Endodermal cell (in vitro differentiated cells): ENCODE measurements at regions not wholly inside any gene's neighbourhood (a gene's known extent, or its start where the extent isn't known, plus 50 kb on each side); places are given as distances from the start of the nearest gene placed in this dataset.

Experiments used
- DNase-seq: peaks from one replicate; pipeline ENCODE4 v3.0.0-alpha.2; 2017
- H3K27ac ChIP-seq: 2 replicates; pipeline ENCODE4 v1.5.1; 2013; ENCODE audit warnings: mild to moderate bottlenecking, low read depth, low read length, moderate library complexity
- H3K27me3 ChIP-seq: 2 replicates; pipeline ENCODE4 v1.6.1; 2013; ENCODE audit warnings: mild to moderate bottlenecking, low read length, moderate library complexity; ENCODE audit not compliant: insufficient read depth, control insufficient read depth, poor library complexity, severe bottlenecking
- H3K36me3 ChIP-seq: 2 replicates; pipeline ENCODE4 v1.7.0; 2013; ENCODE audit warnings: mild to moderate bottlenecking, low read length, moderate library complexity; ENCODE audit not compliant: control insufficient read depth, insufficient read depth
- H3K4me1 ChIP-seq: one replicate; pipeline ENCODE4 v1.7.0; 2013; ENCODE audit warnings: low read length; ENCODE audit not compliant: control insufficient read depth, insufficient read depth
- H3K4me3 ChIP-seq: 2 replicates; pipeline ENCODE4 v1.5.1; 2013; ENCODE audit warnings: mild to moderate bottlenecking, low read length, moderate library complexity
- H3K9ac ChIP-seq: 2 replicates; pipeline ENCODE4 v1.6.1; 2013; ENCODE audit warnings: mild to moderate bottlenecking, low read length, moderate library complexity; ENCODE audit not compliant: poor library complexity, severe bottlenecking; ENCODE audit errors: extremely low read depth
- H3K9me3 ChIP-seq: 2 replicates; pipeline ENCODE4 v1.6.1; 2013; ENCODE audit warnings: mild to moderate bottlenecking, low read length, moderate library complexity; ENCODE audit not compliant: control insufficient read depth
- H3K27ac Mint-ChIP-seq: 2 replicates; pipeline ENCODE4 v1.8.0; 2020; ENCODE audit warnings: mixed read lengths
- H3K27me3 Mint-ChIP-seq: 2 replicates; pipeline ENCODE4 v1.8.0; 2021; ENCODE audit warnings: mild to moderate bottlenecking, mixed read lengths; ENCODE audit not compliant: insufficient read depth
- H3K36me3 Mint-ChIP-seq: 2 replicates; pipeline ENCODE4 v1.8.0; 2020; ENCODE audit warnings: low read depth, mixed read lengths
- H3K4me1 Mint-ChIP-seq: 2 replicates; pipeline ENCODE4 v1.8.0; 2020; ENCODE audit warnings: mixed read lengths
- H3K4me3 Mint-ChIP-seq: 2 replicates; pipeline ENCODE4 v1.8.0; 2020; ENCODE audit warnings: mild to moderate bottlenecking, moderate library complexity, mixed read lengths
- H3K9me3 Mint-ChIP-seq: 2 replicates; pipeline ENCODE4 v1.8.0; 2020; ENCODE audit warnings: mild to moderate bottlenecking, mixed read lengths
- WGBS, 2 experiments: methylation state at CpG; one replicate each; pipeline versions ENCODE4 v1.1.5 to v1.1.7; 2013; ENCODE audit warnings: missing lambda C conversion rate in 2 of 2, mixed read lengths in 1 of 2; ENCODE audit not compliant: insufficient coverage in 1 of 2, insufficient read length in 1 of 2; 5-methylcytosine and 5-hydroxymethylcytosine counted together
- TF ChIP-seq, protein P1 (sequence below): fragments of 200-600 bp; sonication (generic); conservative IDR thresholded peaks from 2 replicates; pipeline ENCODE4 v1.5.0; 2021; ENCODE audit warnings: antibody characterized with exemption, mild to moderate bottlenecking

DNA sequence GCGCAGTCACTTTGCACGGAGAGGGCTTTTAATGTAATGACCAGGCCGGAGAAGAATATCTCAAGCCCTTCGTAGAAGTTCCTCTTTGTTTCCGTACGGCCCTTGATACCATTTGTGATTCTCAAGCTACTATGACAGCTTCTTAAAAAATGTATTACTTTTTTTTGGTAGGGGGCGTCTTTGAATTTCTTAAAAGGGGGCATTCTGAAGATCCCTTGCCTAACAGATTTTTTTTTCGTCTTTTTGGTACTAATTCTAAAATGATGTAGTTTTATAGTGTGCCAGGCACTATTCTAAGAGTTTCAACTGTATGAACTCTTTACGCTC is 614.0 kb downstream of the MCTP2 start:
- TF ChIP-seq, protein P1, sequence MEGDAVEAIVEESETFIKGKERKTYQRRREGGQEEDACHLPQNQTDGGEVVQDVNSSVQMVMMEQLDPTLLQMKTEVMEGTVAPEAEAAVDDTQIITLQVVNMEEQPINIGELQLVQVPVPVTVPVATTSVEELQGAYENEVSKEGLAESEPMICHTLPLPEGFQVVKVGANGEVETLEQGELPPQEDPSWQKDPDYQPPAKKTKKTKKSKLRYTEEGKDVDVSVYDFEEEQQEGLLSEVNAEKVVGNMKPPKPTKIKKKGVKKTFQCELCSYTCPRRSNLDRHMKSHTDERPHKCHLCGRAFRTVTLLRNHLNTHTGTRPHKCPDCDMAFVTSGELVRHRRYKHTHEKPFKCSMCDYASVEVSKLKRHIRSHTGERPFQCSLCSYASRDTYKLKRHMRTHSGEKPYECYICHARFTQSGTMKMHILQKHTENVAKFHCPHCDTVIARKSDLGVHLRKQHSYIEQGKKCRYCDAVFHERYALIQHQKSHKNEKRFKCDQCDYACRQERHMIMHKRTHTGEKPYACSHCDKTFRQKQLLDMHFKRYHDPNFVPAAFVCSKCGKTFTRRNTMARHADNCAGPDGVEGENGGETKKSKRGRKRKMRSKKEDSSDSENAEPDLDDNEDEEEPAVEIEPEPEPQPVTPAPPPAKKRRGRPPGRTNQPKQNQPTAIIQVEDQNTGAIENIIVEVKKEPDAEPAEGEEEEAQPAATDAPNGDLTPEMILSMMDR = no peak
- DNase-seq = no peak
- H3K27me3 ChIP-seq = no peaks in the 10 kb centered on the region
- WGBS, 2 experiments = 50 to 59% methylated on average over 4 to 9 of the region's 9 CpGs
- peak overlapping the region; percentile 55 for H3K4me3 Mint-ChIP-seq
- peak overlapping the region; percentile 26 for H3K27ac ChIP-seq
- H3K27me3 Mint-ChIP-seq = peaks cover 7% of the 10 kb centered on the region
- peak overlapping the region; percentile 94 for H3K27ac Mint-ChIP-seq
- no peaks in the 10 kb centered on the region for H3K4me1 ChIP-seq
- H3K36me3 ChIP-seq = no peaks in the 10 kb centered on the region
- peak overlapping the region; percentile 56 for H3K4me3 ChIP-seq
- H3K4me1 Mint-ChIP-seq = peaks cover 19% of the 10 kb centered on the region
- H3K9me3 ChIP-seq = peaks cover 17% of the 10 kb centered on the region
- peaks cover 52% of the 10 kb centered on the region for H3K9me3 Mint-ChIP-seq
- H3K36me3 Mint-ChIP-seq = peaks cover 8% of the 10 kb centered on the region
- peak overlapping the region; percentile 4 for H3K9ac ChIP-seq

DNA sequence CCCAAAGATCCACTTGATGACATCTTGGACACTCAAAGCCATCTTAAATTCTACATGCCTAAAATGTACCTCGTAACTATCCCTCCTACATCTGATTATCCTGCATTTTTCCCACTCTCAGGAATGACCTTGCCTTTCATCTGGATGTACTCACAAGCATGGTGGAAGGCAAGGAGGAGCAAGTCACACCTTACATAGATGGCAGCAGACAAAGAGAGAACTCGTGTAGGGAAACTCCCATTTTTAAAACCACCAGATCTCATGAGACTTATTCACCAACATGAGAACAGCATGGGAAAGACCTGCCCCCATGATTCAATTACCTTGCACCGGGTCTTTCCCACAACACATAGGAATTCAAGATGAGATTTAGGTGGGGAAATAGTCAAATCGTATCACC is 616.0 kb downstream of the MCTP2 start:
- Histone ChIP-seq H3K36me3 (no peaks in the 10 kb centered on the region), H3K27me3 (no peaks in the 10 kb centered on the region), H3K4me3 (no peak overlapping the region), H3K9ac (no peak overlapping the region), H3K9me3 (no peaks in the 10 kb centered on the region), H3K27ac (no peak overlapping the region), H3K4me1 (no peaks in the 10 kb centered on the region)
- peaks cover 2% of the 10 kb centered on the region for H3K27me3 Mint-ChIP-seq
- H3K27ac Mint-ChIP-seq = no peak overlapping the region
- peaks cover 19% of the 10 kb centered on the region for H3K4me1 Mint-ChIP-seq
- peaks cover 37% of the 10 kb centered on the region for H3K9me3 Mint-ChIP-seq
- no peak for DNase-seq
- H3K36me3 Mint-ChIP-seq = peaks cover 5% of the 10 kb centered on the region
- TF ChIP-seq, protein P1 = no peak
- 89 to 90% methylated on average over 2 to 4 of the region's 4 CpGs for WGBS, 2 experiments
- no peak overlapping the region for H3K4me3 Mint-ChIP-seq

DNA sequence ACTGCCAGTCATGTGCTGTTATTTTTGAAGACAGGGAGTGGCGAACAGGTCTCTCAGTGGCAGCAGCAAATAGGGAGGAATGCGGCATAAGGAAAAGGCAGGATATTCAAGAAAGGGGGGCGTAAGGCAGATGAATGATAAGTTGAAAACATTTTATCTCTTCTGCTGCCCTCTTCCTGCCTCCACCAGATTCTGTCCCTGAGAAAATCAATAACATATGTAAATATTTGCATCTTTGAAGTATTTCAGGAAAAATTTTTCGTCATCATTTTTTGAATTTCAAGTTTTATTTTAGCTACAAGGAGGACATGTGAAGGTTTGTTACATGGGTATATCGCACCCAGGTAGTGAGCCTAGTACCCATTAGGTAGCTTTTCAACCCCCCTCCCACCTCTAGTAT is 616.7 kb downstream of the MCTP2 start:
- Histone ChIP-seq H3K9me3 (no peaks in the 10 kb centered on the region), H3K4me1 (no peaks in the 10 kb centered on the region), H3K9ac (no peak overlapping the region), H3K27ac (no peak overlapping the region), H3K4me3 (no peak overlapping the region), H3K27me3 (no peaks in the 10 kb centered on the region), H3K36me3 (no peaks in the 10 kb centered on the region)
- Mint-ChIP-seq H3K36me3 (peaks cover 5% of the 10 kb centered on the region), H3K4me1 (peaks cover 19% of the 10 kb centered on the region), H3K27me3 (peaks cover 2% of the 10 kb centered on the region), H3K4me3 (no peak overlapping the region), H3K27ac (no peak overlapping the region), H3K9me3 (peaks cover 37% of the 10 kb centered on the region)
- 100% methylated on average over 5 of the region's 5 CpGs; no CpG with 5 or more reads in 1 of the 2 experiments for WGBS, 2 experiments
- TF ChIP-seq, protein P1 = no peak
- DNase-seq = no peak
